SIG-M5 treated with dmso at 0.1 percent for 504 hours (cell line): ENCODE measurements at regions not wholly inside any gene's neighbourhood (a gene's known extent, or its start where the extent isn't known, plus 50 kb on each side); places are given as distances from the start of the nearest gene placed in this dataset.
A peak's percentile ranks its signal among the peaks of the same experiment; 100 is the strongest.
"Not testable (repeated sequence)": the region's sequence is repeated elsewhere in the genome, so short reads cannot be mapped to it uniquely, and the experiment has no call there.

ENCODE experiments used
- DNase-seq: peaks from one replicate; lab custom pipeline; 2025; ENCODE audit not compliant: unreplicated experiment; lab: John Stamatoyannopoulos, UW

GRCh38 chr3:80366808-80367548 lies 599.2 kb upstream of the ROBO1 start:
- no peak for DNase-seq

GRCh38 chr3:80357761-80358160 lies 590.0 kb upstream of the ROBO1 start:
- DNase-seq = no peak

GRCh38 chr3:80355144-80355543 lies 587.3 kb upstream of the ROBO1 start:
- DNase-seq = peak; percentile 97

- DNase-seq = no peak
These were observed 583.4 kb upstream of the ROBO1 start for GRCh38 chr3:80351201-80351600.

GRCh38 chr3:80350771-80351170 lies 583.0 kb upstream of the ROBO1 start:
- DNase-seq = no peak

- peak; percentile 11 for DNase-seq
These were observed 570.6 kb upstream of the ROBO1 start for GRCh38 chr3:80338366-80338765.

- no peak for DNase-seq
These were observed 566.7 kb upstream of the ROBO1 start for GRCh38 chr3:80334534-80334933.

GRCh38 chr3:80331494-80332170 lies 563.8 kb upstream of the ROBO1 start:
- DNase-seq = no peak

- DNase-seq = not testable (repeated sequence)
These were observed 546.7 kb upstream of the ROBO1 start for GRCh38 chr3:80314541-80314940.

GRCh38 chr3:80308637-80309036 lies 540.8 kb upstream of the ROBO1 start:
- DNase-seq = no peak

GRCh38 chr3:80307844-80308243 lies 540.0 kb upstream of the ROBO1 start:
- no peak for DNase-seq

- DNase-seq = no peak
These were observed 529.9 kb upstream of the ROBO1 start for GRCh38 chr3:80297720-80298119.

GRCh38 chr3:80285388-80285787 lies 517.6 kb upstream of the ROBO1 start:
- DNase-seq = no peak

- no peak for DNase-seq
These were observed 516.0 kb upstream of the ROBO1 start for GRCh38 chr3:80283783-80284182.

GRCh38 chr3:80278056-80278455 lies 510.3 kb upstream of the ROBO1 start:
- no peak for DNase-seq

GRCh38 chr3:80275120-80275519 lies 507.3 kb upstream of the ROBO1 start:
- DNase-seq = no peak

GRCh38 chr3:80263260-80263659 lies 495.5 kb upstream of the ROBO1 start:
- no peak for DNase-seq

- no peak for DNase-seq
These were observed 493.3 kb upstream of the ROBO1 start for GRCh38 chr3:80261082-80261481.

- no peak for DNase-seq
These were observed 491.9 kb upstream of the ROBO1 start for GRCh38 chr3:80259736-80260135.

GRCh38 chr3:80252113-80252512 lies 484.3 kb upstream of the ROBO1 start:
- no peak for DNase-seq

- DNase-seq = no peak
These were observed 480.0 kb upstream of the ROBO1 start for GRCh38 chr3:80247766-80248165.

GRCh38 chr3:80244390-80244789 lies 476.6 kb upstream of the ROBO1 start:
- DNase-seq = no peak

GRCh38 chr3:80241791-80242190 lies 474.0 kb upstream of the ROBO1 start:
- DNase-seq = no peak
